GM19452 (cell line): ENCODE measurements at regions not wholly inside any gene's neighbourhood (a gene's known extent, or its start where the extent isn't known, plus 50 kb on each side); places are given as distances from the start of the nearest gene placed in this dataset.

Experiments
- ATAC-seq: cut with Tn5 transposase; IDR thresholded peaks from one replicate; pipeline ENCODE4 v1.9.1; 2021; ENCODE audit not compliant: unreplicated experiment

GRCh38 chr5:2178071-2178477 lies 295.3 kb upstream of the IRX4 start:
- ATAC-seq, result no peak

GRCh38 chr5:2177244-2177643 lies 294.5 kb upstream of the IRX4 start:
- no peak for ATAC-seq

GRCh38 chr5:2176581-2176980 lies 293.9 kb upstream of the IRX4 start:
- no peak for ATAC-seq

GRCh38 chr5:2175842-2176404 lies 293.2 kb upstream of the IRX4 start:
- no peak for ATAC-seq

GRCh38 chr5:2175041-2175440 lies 292.3 kb upstream of the IRX4 start:
- ATAC-seq, result no peak

- no peak for ATAC-seq
These were observed 291.8 kb upstream of the IRX4 start for GRCh38 chr5:2174538-2174937.

GRCh38 chr5:2173151-2173834 lies 290.6 kb upstream of the IRX4 start:
- ATAC-seq, result no peak

- no peak for ATAC-seq
These were observed 289.7 kb upstream of the IRX4 start for GRCh38 chr5:2172471-2172870.

- no peak for ATAC-seq
These were observed 288.0 kb upstream of the IRX4 start for GRCh38 chr5:2170761-2171160.

GRCh38 chr5:2169850-2170760 lies 287.4 kb upstream of the IRX4 start:
- no peak for ATAC-seq

GRCh38 chr5:2169430-2169808 lies 286.7 kb upstream of the IRX4 start:
- ATAC-seq, result no peak

- no peak for ATAC-seq
These were observed 286.1 kb upstream of the IRX4 start for GRCh38 chr5:2168601-2169429.

- ATAC-seq, result no peak
These were observed 284.9 kb upstream of the IRX4 start for GRCh38 chr5:2167671-2168070.

GRCh38 chr5:2166979-2167377 lies 284.3 kb upstream of the IRX4 start:
- no peak for ATAC-seq

- ATAC-seq, result no peak
These were observed 283.7 kb upstream of the IRX4 start for GRCh38 chr5:2166306-2166978.

- ATAC-seq, result no peak
These were observed 283.0 kb upstream of the IRX4 start for GRCh38 chr5:2165615-2166305.

GRCh38 chr5:2165203-2165602 lies 282.5 kb upstream of the IRX4 start:
- no peak for ATAC-seq

GRCh38 chr5:2164586-2164985 lies 281.9 kb upstream of the IRX4 start:
- no peak for ATAC-seq

GRCh38 chr5:2163940-2164490 lies 281.3 kb upstream of the IRX4 start:
- ATAC-seq, result no peak
